A673 (cell line): ENCODE measurements at regions not wholly inside any gene's neighbourhood (a gene's known extent, or its start where the extent isn't known, plus 50 kb on each side); places are given as distances from the start of the nearest gene placed in this dataset.
"Not testable (repeated sequence)": the region's sequence is repeated elsewhere in the genome, so short reads cannot be mapped to it uniquely, and the experiment has no call there.

Source experiments
- BruUV-seq: library from RNA; stranded (reverse); fragments of 400-500 nt; replicated peaks from 2 replicates; lab custom pipeline; 2021; lab: Mats Ljungman, UMichigan
- CTCF ChIA-PET: fragments of 300-600 bp; sonication (Branson Sonifier 250); formaldehyde crosslinking; loops from one replicate; lab custom pipeline; 2022; ENCODE audit warnings: antibody characterized with exemption; lab: Charles Lee
- POLR2A ChIA-PET: fragments of 300-600 bp; sonication (Branson Sonifier 250); formaldehyde crosslinking; loops from one replicate; lab custom pipeline; 2022; ENCODE audit warnings: antibody characterized with exemption; ENCODE audit not compliant: low non-redundant PET; lab: Charles Lee
- DNase-seq: peaks from one replicate; pipeline ENCODE4 v3.0.0-alpha.2; 2015; ENCODE audit warnings: low spot score
- H3K27ac ChIP-seq: fragments of 200-600 bp; sonication (generic); 2 replicates; pipeline ENCODE4 v1.5.1; 2016; ENCODE audit warnings: mixed run types, low read depth, mild to moderate bottlenecking, mixed read lengths, antibody characterized with exemption, low read length; ENCODE audit not compliant: poor library complexity, severe bottlenecking
- H3K27me3 ChIP-seq: fragments of 200-600 bp; sonication (generic); replicated peaks from 2 replicates; pipeline ENCODE4 v1.6.1; 2017; ENCODE audit warnings: mixed run types, low read depth, mild to moderate bottlenecking, mixed read lengths, antibody characterized with exemption, low read length; ENCODE audit not compliant: insufficient read depth, poor library complexity
- H3K36me3 ChIP-seq: fragments of 200-600 bp; sonication (generic); 2 replicates; pipeline ENCODE4 v1.6.1; 2016; ENCODE audit warnings: mixed run types, mild to moderate bottlenecking, mixed read lengths, antibody characterized with exemption, low read length; ENCODE audit not compliant: insufficient read depth, poor library complexity, severe bottlenecking
- H3K4me1 ChIP-seq: fragments of 200-600 bp; sonication (generic); 2 replicates; pipeline ENCODE4 v1.6.1; 2017; ENCODE audit warnings: mixed run types, mild to moderate bottlenecking, mixed read lengths, antibody characterized with exemption, low read length; ENCODE audit not compliant: insufficient read depth, poor library complexity, severe bottlenecking
- H3K4me3 ChIP-seq: fragments of 200-600 bp; sonication (generic); 2 replicates; pipeline ENCODE4 v1.5.1; 2016; ENCODE audit warnings: low read depth, mixed run types, mild to moderate bottlenecking, mixed read lengths, low read length; ENCODE audit not compliant: poor library complexity, severe bottlenecking
- H3K9me3 ChIP-seq: fragments of 200-600 bp; sonication (generic); 2 replicates; pipeline ENCODE4 v1.6.1; 2016; ENCODE audit warnings: mixed run types, low read depth, mild to moderate bottlenecking, mixed read lengths, antibody characterized with exemption, low read length; ENCODE audit not compliant: poor library complexity, severe bottlenecking
- EZH2 ChIP-seq: fragments of 200-600 bp; sonication (generic); IDR thresholded peaks from 2 replicates; pipeline ENCODE4 v1.6.1; 2017; ENCODE audit warnings: borderline replicate concordance, low read depth, mild to moderate bottlenecking, mixed read lengths, antibody characterized with exemption, low read length; ENCODE audit not compliant: poor library complexity, severe bottlenecking
- intact Hi-C: fragments of 100-400 bp; cut with micrococcal nuclease; formaldehyde crosslinking; loops from one replicate; pipeline ENCODE4 v1.10.0; 2022; ENCODE audit not compliant: unreplicated experiment
- TF ChIP-seq, protein P1 (sequence below): fragments of 300-800, 200-600 bp; sonication (generic); conservative IDR thresholded peaks from 2 replicates; pipeline ENCODE4 v1.5.1; 2017; ENCODE audit warnings: low read depth, mild to moderate bottlenecking, antibody characterized with exemption, low read length, moderate library complexity, mixed read lengths

GRCh38 chr6:69527921-69528476, 268.8 kb downstream of the LMBRD1 start:
- CTCF ChIA-PET = no interaction called here
- no peaks in the 10 kb centered on the region for H3K36me3 ChIP-seq
- TF ChIP-seq EZH2 = no peak
- TF ChIP-seq, protein P1, sequence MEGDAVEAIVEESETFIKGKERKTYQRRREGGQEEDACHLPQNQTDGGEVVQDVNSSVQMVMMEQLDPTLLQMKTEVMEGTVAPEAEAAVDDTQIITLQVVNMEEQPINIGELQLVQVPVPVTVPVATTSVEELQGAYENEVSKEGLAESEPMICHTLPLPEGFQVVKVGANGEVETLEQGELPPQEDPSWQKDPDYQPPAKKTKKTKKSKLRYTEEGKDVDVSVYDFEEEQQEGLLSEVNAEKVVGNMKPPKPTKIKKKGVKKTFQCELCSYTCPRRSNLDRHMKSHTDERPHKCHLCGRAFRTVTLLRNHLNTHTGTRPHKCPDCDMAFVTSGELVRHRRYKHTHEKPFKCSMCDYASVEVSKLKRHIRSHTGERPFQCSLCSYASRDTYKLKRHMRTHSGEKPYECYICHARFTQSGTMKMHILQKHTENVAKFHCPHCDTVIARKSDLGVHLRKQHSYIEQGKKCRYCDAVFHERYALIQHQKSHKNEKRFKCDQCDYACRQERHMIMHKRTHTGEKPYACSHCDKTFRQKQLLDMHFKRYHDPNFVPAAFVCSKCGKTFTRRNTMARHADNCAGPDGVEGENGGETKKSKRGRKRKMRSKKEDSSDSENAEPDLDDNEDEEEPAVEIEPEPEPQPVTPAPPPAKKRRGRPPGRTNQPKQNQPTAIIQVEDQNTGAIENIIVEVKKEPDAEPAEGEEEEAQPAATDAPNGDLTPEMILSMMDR = no peak

GRCh38 chr6:69515480-69515879, 281.3 kb downstream of the LMBRD1 start:
- BruUV-seq, H3K27me3 ChIP-seq, CTCF ChIA-PET: not testable (repeated sequence)

More at GRCh38 chr6:69527921-69528476, 268.8 kb downstream of the LMBRD1 start:
- BruUV-seq = no TSS peak
- no peak overlapping the region for H3K27ac ChIP-seq
- H3K9me3 ChIP-seq = no peaks in the 10 kb centered on the region
- no peaks in the 10 kb centered on the region for H3K4me1 ChIP-seq
- POLR2A ChIA-PET = no interaction called here
- no peak overlapping the region for H3K4me3 ChIP-seq
- intact Hi-C loops = no loop called here
- no peaks in the 10 kb centered on the region for H3K27me3 ChIP-seq
- no peak for DNase-seq

GRCh38 chr6:69494595-69494994, 302.2 kb downstream of the LMBRD1 start:
- TF ChIP-seq EZH2 = no peak
- TF ChIP-seq, protein P1 = no peak
- CTCF ChIA-PET = no interaction called here
- H3K4me3 ChIP-seq = no peak overlapping the region
- no TSS peak for BruUV-seq
- H3K4me1 ChIP-seq = no peaks in the 10 kb centered on the region
- H3K27ac ChIP-seq = no peak overlapping the region
- H3K9me3 ChIP-seq = no peaks in the 10 kb centered on the region
- no peaks in the 10 kb centered on the region for H3K36me3 ChIP-seq
- no peaks in the 10 kb centered on the region for H3K27me3 ChIP-seq
- POLR2A ChIA-PET = no interaction called here
- intact Hi-C loops = no loop called here
- DNase-seq = no peak

More at GRCh38 chr6:69515480-69515879, 281.3 kb downstream of the LMBRD1 start:
- H3K36me3 ChIP-seq, H3K9me3 ChIP-seq, DNase-seq, intact Hi-C loops, H3K27ac ChIP-seq, H3K4me1 ChIP-seq, H3K4me3 ChIP-seq, POLR2A ChIA-PET: not testable (repeated sequence)

GRCh38 chr6:69489970-69490369, 306.8 kb downstream of the LMBRD1 start:
- TF ChIP-seq EZH2 = no peak
- TF ChIP-seq, protein P1 = no peak
- Histone ChIP-seq H3K4me1 (no peaks in the 10 kb centered on the region), H3K27me3 (no peaks in the 10 kb centered on the region), H3K4me3 (no peak overlapping the region), H3K36me3 (no peaks in the 10 kb centered on the region), H3K9me3 (no peaks in the 10 kb centered on the region), H3K27ac (no peak overlapping the region)
- intact Hi-C loops = loop anchor here (10.0 kb wide), 1 partner anchor 505 kb away; no protein-coding TSS in a partner anchor
- DNase-seq = no peak
- CTCF ChIA-PET = no interaction called here
- POLR2A ChIA-PET = no interaction called here
- no TSS peak for BruUV-seq
